WI38 (cell line): ENCODE measurements at regions not wholly inside any gene's neighbourhood (a gene's known extent, or its start where the extent isn't known, plus 50 kb on each side); places are given as distances from the start of the nearest gene placed in this dataset.

Experiments used
- H3K4me3 ChIP-seq: 2 replicates; pipeline ENCODE4 v1.5.1; 2011; ENCODE audit warnings: low read depth, mild to moderate bottlenecking, control low read depth, low read length
- CTCF ChIP-seq: IDR thresholded peaks from 2 replicates; pipeline ENCODE4 v1.5.1; 2012; ENCODE audit warnings: low read depth, mild to moderate bottlenecking, control low read depth, low read length

GRCh38 chr11:97860237-97860636 is 1160.5 kb upstream of the CNTN5 start:
- no peak overlapping the region for H3K4me3 ChIP-seq
- TF ChIP-seq CTCF: no peak

DNA sequence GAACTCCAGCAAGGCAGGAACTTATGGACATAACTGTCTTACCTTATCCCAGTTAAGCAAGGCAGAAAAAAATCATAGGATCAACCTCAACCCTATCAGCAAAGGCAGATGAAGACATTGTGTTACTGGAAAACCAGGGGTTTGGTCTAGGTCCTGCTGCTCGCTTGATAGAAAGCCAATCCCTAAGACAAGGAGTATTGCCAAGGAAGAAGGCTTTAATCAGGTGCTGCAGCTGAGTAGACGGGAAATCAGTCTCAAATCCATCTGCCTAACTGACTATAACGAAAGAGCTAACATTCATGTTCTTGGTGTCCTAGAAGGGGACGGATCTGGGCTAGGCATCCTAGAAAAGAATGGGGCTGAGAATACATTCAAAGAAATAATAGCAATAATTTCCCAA is 1158.7 kb upstream of the CNTN5 start:
- TF ChIP-seq CTCF: no peak
- no peak overlapping the region for H3K4me3 ChIP-seq

DNA sequence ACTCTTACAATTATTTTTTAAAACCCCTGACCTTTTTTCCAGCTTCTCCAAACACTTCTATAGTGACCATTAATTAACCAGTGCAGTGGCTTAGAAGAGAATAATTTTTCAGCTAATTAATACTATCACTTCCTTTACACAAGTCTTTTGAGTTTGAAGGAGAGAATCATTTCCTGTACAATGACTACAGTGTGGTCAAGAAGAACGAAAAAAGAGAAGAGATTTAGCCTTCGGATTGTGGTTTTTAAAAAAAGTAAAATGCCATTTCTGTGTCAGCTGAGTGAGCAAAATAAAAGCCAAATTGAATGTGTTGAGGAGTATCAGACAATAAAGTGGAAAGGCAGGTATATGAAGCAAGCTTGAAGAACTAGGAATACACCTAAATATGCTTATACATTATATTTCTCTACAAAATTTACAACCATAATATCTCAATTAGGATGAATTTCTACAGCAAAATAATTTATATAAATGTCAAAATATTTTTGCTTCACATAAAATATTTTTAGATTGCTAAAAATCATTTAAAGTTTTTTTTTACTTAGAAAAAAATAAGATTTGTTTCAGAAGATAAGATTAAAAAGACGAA is 1155.2 kb upstream of the CNTN5 start:
- no peak overlapping the region for H3K4me3 ChIP-seq
- TF ChIP-seq CTCF: no peak

DNA sequence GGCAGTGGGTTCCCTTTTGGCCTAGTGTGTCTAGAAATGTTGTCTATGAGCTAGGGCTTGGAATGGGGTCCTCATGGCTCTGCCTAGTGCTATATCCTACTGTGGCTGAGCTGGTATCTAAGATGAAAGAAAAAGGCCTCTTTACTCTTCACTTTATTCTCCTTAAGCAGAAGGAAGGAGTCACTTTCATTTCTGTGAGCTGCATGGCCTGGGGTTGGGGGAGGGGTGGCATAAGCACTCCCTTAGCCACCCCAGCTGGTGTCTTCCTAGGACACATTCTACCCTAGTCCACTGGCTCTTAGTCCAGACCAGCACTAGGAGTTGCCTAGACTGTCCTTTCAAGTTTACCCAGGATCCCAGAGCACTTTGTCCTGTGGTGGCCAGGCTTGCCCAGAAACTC is 1148.9 kb upstream of the CNTN5 start:
- no peak for TF ChIP-seq CTCF

DNA sequence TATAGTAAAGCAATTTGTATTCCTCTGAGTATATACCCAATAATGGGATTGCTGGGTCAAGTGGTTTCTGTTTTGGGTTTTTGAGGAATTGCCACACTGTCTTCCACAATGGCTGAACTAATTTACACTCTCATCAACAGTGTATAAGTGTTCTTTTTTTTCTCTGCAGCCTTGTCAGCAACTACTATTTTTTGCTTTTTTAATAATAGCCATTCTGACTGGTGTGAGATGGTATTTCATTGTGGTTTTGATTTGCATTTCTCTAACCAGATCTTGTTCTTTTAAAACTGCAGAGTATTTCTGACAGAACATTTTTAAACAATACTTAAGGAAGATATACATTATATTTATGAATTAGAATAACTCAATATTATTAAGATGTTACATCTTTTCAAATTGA is 1140.5 kb upstream of the CNTN5 start:
- H3K4me3 ChIP-seq: no peak overlapping the region
- no peak for TF ChIP-seq CTCF

More for the DNA sequence above, 1148.9 kb upstream of the CNTN5 start:
- H3K4me3 ChIP-seq: no peak overlapping the region

DNA sequence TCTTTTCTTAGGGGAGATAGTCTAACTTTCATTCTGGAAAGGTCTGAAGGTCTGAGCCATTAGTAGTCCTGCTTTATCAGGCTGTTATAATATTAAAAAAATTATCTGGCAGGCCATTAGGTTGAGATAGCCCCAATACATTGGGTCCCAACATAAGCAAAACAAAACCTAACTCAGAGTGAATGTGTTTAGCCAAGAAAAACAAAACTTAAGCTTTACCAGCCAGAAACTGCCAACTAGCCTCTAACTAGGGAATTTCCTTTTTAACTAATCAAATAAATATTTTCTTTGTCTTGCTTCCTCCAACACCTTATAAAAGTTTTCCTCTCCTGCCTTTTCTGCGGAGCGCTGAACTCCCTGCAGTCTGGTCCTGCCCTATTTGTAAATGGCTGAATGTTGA is 1137.7 kb upstream of the CNTN5 start:
- no peak overlapping the region for H3K4me3 ChIP-seq
- TF ChIP-seq CTCF: no peak

DNA sequence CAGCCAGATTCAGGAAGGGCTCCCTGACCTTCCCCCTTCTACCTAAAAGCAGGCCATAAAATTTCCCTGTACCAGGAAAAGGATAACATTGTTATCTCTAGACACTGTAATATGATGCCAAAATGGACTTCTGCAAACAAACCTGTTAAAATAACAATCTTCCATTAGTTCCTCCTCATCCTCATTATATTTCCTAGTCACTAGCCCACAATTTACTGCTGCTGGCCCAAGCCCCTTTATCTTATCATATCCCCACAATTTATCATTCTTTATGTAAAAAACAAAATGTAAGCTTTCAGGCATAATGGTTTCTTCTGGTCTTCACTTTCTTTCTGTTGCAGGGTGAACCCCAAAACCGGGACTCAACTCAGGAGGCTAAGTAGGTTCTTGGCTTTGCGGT is 1132.1 kb upstream of the CNTN5 start:
- TF ChIP-seq CTCF: no peak
- H3K4me3 ChIP-seq: no peak overlapping the region
